HG02763 (cell line): ENCODE measurements at regions not wholly inside any gene's neighbourhood (a gene's known extent, or its start where the extent isn't known, plus 50 kb on each side); places are given as distances from the start of the nearest gene placed in this dataset.
"Not testable (repeated sequence)": the region's sequence is repeated elsewhere in the genome, so short reads cannot be mapped to it uniquely, and the experiment has no call there.

ENCODE experiments used
- ATAC-seq: cut with Tn5 transposase; IDR thresholded peaks from one replicate; pipeline ENCODE4 v1.9.1; 2021; ENCODE audit warnings: mild to moderate bottlenecking, moderate library complexity; ENCODE audit not compliant: unreplicated experiment

- no peak for ATAC-seq
Measured at GRCh38 chr5:174567506-174568141, 156.8 kb upstream of the MSX2 start.

GRCh38 chr5:174570662-174571061 is 153.7 kb upstream of the MSX2 start:
- ATAC-seq = no peak

GRCh38 chr5:174571662-174572397 is 152.6 kb upstream of the MSX2 start:
- no peak for ATAC-seq

- ATAC-seq = no peak
Measured at GRCh38 chr5:174572591-174572990, 151.8 kb upstream of the MSX2 start.

GRCh38 chr5:174573221-174573994 is 151.0 kb upstream of the MSX2 start:
- no peak for ATAC-seq

- no peak for ATAC-seq
Measured at GRCh38 chr5:174575043-174575442, 149.3 kb upstream of the MSX2 start.

- ATAC-seq = no peak
Measured at GRCh38 chr5:174576042-174576441, 148.3 kb upstream of the MSX2 start.

GRCh38 chr5:174581479-174581878 is 142.9 kb upstream of the MSX2 start:
- no peak for ATAC-seq

- no peak for ATAC-seq
Measured at GRCh38 chr5:174581894-174582293, 142.5 kb upstream of the MSX2 start.

GRCh38 chr5:174583071-174583470 is 141.3 kb upstream of the MSX2 start:
- no peak for ATAC-seq

GRCh38 chr5:174585472-174585871 is 138.9 kb upstream of the MSX2 start:
- ATAC-seq = no peak

- ATAC-seq = not testable (repeated sequence)
Measured at GRCh38 chr5:174586163-174586562, 138.2 kb upstream of the MSX2 start.

GRCh38 chr5:174589011-174589410 is 135.4 kb upstream of the MSX2 start:
- ATAC-seq = no peak

- no peak for ATAC-seq
Measured at GRCh38 chr5:174589599-174589998, 134.8 kb upstream of the MSX2 start.

- no peak for ATAC-seq
Measured at GRCh38 chr5:174590820-174591219, 133.6 kb upstream of the MSX2 start.

- ATAC-seq = no peak
Measured at GRCh38 chr5:174596429-174596828, 128.0 kb upstream of the MSX2 start.

GRCh38 chr5:174599992-174600391 is 124.4 kb upstream of the MSX2 start:
- ATAC-seq = no peak

- ATAC-seq = no peak
Measured at GRCh38 chr5:174601946-174602345, 122.4 kb upstream of the MSX2 start.

GRCh38 chr5:174606153-174606552 is 118.2 kb upstream of the MSX2 start:
- no peak for ATAC-seq

- ATAC-seq = no peak
Measured at GRCh38 chr5:174606646-174607045, 117.7 kb upstream of the MSX2 start.

GRCh38 chr5:174607205-174607604 is 117.2 kb upstream of the MSX2 start:
- ATAC-seq = no peak

GRCh38 chr5:174607916-174608315 is 116.5 kb upstream of the MSX2 start:
- ATAC-seq = no peak
